ENCODE measurements at regions not wholly inside any gene's neighbourhood (a gene's known extent, or its start where the extent isn't known, plus 50 kb on each side); places are given as distances from the start of the nearest gene placed in this dataset.

- Histone ChIP-seq H3K27me3 (no peaks in the 10 kb centered on the region), H3K9me3 (no peaks in the 10 kb centered on the region), H3K4me1 (peaks cover 0 to 11% (median 0%) of the 10 kb centered on the region in 4 donors), H3K4me3 (no peak overlapping the region), H3K36me3 (no peaks in the 10 kb centered on the region), H3K27ac (no peak overlapping the region)
- TF ChIP-seq CTCF (IDR thresholded peaks at IDR 0.05): no peak
- no peak for TF ChIP-seq POLR2A (IDR thresholded peaks at IDR 0.05)
- DNase-seq: no peak
These were observed 209.9 kb upstream of the ROPN1 start for GRCh38 chr3:124201786-124202185.

- no peak for DNase-seq
- Histone ChIP-seq H3K4me1 (peaks cover 0 to 11% (median 0%) of the 10 kb centered on the region in 4 donors), H3K36me3 (no peaks in the 10 kb centered on the region), H3K27me3 (no peaks in the 10 kb centered on the region), H3K9me3 (no peaks in the 10 kb centered on the region), H3K27ac (no peak overlapping the region), H3K4me3 (no peak overlapping the region)
- TF ChIP-seq CTCF (IDR thresholded peaks at IDR 0.05) (no peak), POLR2A (IDR thresholded peaks at IDR 0.05) (no peak)
These were observed 210.8 kb upstream of the ROPN1 start for GRCh38 chr3:124202754-124203153.

DNA sequence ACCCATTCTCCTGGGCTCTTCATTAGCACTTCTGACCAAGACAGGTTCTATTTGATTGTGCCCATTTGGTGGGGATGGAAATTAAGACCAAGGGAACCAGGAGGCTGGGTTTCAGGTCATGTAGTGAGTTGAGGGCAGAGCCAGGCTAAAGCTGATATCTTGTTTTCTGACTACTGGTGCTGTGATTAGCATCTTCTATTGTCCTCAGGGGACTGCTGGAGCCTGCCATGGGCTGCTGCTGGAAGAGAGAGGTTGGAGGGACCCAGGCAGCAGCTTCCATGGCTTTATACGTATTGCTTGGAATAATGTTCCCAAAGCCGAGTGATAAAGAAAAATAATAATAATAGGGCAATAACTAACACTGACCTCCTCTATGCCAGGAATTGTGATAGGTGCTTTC is 211.4 kb upstream of the ROPN1 start:
- Histone ChIP-seq H3K27ac (no peak overlapping the region), H3K9me3 (no peaks in the 10 kb centered on the region), H3K36me3 (no peaks in the 10 kb centered on the region), H3K4me1 (peaks cover 0 to 11% (median 0%) of the 10 kb centered on the region in 4 donors), H3K27me3 (no peaks in the 10 kb centered on the region), H3K4me3 (no peak overlapping the region)
- TF ChIP-seq CTCF (IDR thresholded peaks at IDR 0.05) (no peak), POLR2A (IDR thresholded peaks at IDR 0.05) (no peak)
- no peak for DNase-seq

- H3K27ac ChIP-seq: no peak overlapping the region
- H3K9me3 ChIP-seq: no peaks in the 10 kb centered on the region
- DNase-seq: no peak
- H3K4me3 ChIP-seq: no peak overlapping the region
- H3K36me3 ChIP-seq: no peaks in the 10 kb centered on the region
- no peaks in the 10 kb centered on the region for H3K27me3 ChIP-seq
- no peak for TF ChIP-seq POLR2A (IDR thresholded peaks at IDR 0.05)
- no peak for TF ChIP-seq CTCF (IDR thresholded peaks at IDR 0.05)
- peaks cover 0 to 11% (median 0%) of the 10 kb centered on the region in 4 donors for H3K4me1 ChIP-seq
These were observed 214.5 kb upstream of the ROPN1 start for GRCh38 chr3:124206225-124207055.

DNA sequence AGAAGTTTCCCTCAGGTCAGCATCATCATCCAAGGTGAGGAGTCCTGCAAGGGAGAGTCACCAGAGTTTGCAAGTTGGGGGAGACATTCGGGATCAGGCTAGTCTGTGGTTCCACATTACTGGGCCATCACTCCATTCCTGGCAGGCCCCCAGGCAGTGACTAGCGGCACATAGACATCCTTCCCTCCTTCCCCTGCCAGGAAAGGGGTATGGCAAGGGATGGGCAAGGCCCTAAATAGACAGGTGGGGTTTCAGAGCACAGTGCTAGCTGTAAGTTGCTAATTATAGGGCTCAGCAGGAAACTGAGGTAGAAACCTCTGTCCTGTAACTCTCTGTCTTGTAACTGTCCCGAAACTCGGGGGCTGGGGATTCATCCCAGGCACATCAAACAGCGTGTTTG is 215.2 kb upstream of the ROPN1 start:
- Histone ChIP-seq H3K4me1 (peaks cover 0 to 6% (median 0%) of the 10 kb centered on the region in 4 donors), H3K4me3 (no peak overlapping the region), H3K27ac (no peak overlapping the region), H3K36me3 (no peaks in the 10 kb centered on the region), H3K27me3 (no peaks in the 10 kb centered on the region), H3K9me3 (no peaks in the 10 kb centered on the region)
- TF ChIP-seq POLR2A (IDR thresholded peaks at IDR 0.05) (no peak), CTCF (IDR thresholded peaks at IDR 0.05) (no peak)
- DNase-seq: no peak

All from Peyer's patch (tissue), 4 donors.